ENCODE measurements at regions not wholly inside any gene's neighbourhood (a gene's known extent, or its start where the extent isn't known, plus 50 kb on each side); places are given as distances from the start of the nearest gene placed in this dataset.

GRCh38 chr13:65843314-65843731 is 1386.8 kb downstream of the PCDH9 start:
- TF ChIP-seq PRDM15 (CRISPR knock-in tag; IDR thresholded peaks at IDR 0.05): no peak
- TF ChIP-seq ZBTB4 (CRISPR knock-in tag; IDR thresholded peaks at IDR 0.05): no peak
- no peak for TF ChIP-seq CREM (IDR thresholded peaks at IDR 0.05; ENCODE audit: low read depth)
- TF ChIP-seq CHD2 (IDR thresholded peaks at IDR 0.05; ENCODE audit: borderline replicate concordance, low read depth, low read length): no peak
- no peak for TF ChIP-seq SUZ12 (IDR thresholded peaks at IDR 0.05; ENCODE audit: unreplicated experiment)
- TF ChIP-seq CTCF (IDR thresholded peaks at IDR 0.05 in 2 of 3, conservative IDR thresholded peaks at IDR 0.05 in 1 of 3; ENCODE audit: control insufficient read depth in 2 of 3, extremely low read depth in 1 of 3, insufficient read depth in 1 of 3, low read depth in 3 of 3, low read length in 3 of 3): no peak
- no peak for TF ChIP-seq ZNF24 (IDR thresholded peaks at IDR 0.05)
- no peak for TF ChIP-seq POLR2A (IDR thresholded peaks at IDR 0.05; ENCODE audit: low read depth, low read length)
- TF ChIP-seq EGR1 (IDR thresholded peaks at IDR 0.05; ENCODE audit: borderline replicate concordance in 1 of 2, low read depth in 2 of 2, low read length in 2 of 2): no peak
- no peak for TF ChIP-seq NKRF (conservative IDR thresholded peaks at IDR 0.05)
- no peak for TF ChIP-seq TCF7 (IDR thresholded peaks at IDR 0.05; ENCODE audit: borderline replicate concordance)
- no peak for TF ChIP-seq RAD21 (IDR thresholded peaks at IDR 0.05; ENCODE audit: insufficient read depth, low read depth, low read length)
